Hepatic stellate cell (primary cell): ENCODE measurements at regions not wholly inside any gene's neighbourhood (a gene's known extent, or its start where the extent isn't known, plus 50 kb on each side); places are given as distances from the start of the nearest gene placed in this dataset.
A peak's percentile ranks its signal among the peaks of the same experiment; 100 is the strongest.
"Not testable (repeated sequence)": the region's sequence is repeated elsewhere in the genome, so short reads cannot be mapped to it uniquely, and the experiment has no call there.

ENCODE experiments used
- DNase-seq: peaks from one replicate; pipeline ENCODE4 v3.0.0; 2011; ENCODE audit warnings: low spot score

- no peak for DNase-seq
These were observed 162.1 kb upstream of the RASA1 start for GRCh38 chr5:87105577-87105976.

GRCh38 chr5:87109746-87110145 lies 157.9 kb upstream of the RASA1 start:
- DNase-seq = no peak

GRCh38 chr5:87110721-87111120 lies 157.0 kb upstream of the RASA1 start:
- no peak for DNase-seq

GRCh38 chr5:87113861-87114260 lies 153.8 kb upstream of the RASA1 start:
- peak; percentile 45 for DNase-seq

GRCh38 chr5:87114631-87115030 lies 153.1 kb upstream of the RASA1 start:
- DNase-seq = no peak

GRCh38 chr5:87115839-87116364 lies 151.8 kb upstream of the RASA1 start:
- no peak for DNase-seq

- DNase-seq = no peak
These were observed 150.7 kb upstream of the RASA1 start for GRCh38 chr5:87116825-87117512.

- no peak for DNase-seq
These were observed 148.1 kb upstream of the RASA1 start for GRCh38 chr5:87119588-87119987.

GRCh38 chr5:87120518-87121303 lies 147.0 kb upstream of the RASA1 start:
- peak; percentile 57 for DNase-seq

GRCh38 chr5:87121304-87122150 lies 146.2 kb upstream of the RASA1 start:
- DNase-seq = peak; percentile 32

- DNase-seq = no peak
These were observed 145.3 kb upstream of the RASA1 start for GRCh38 chr5:87122151-87122977.

- DNase-seq = no peak
These were observed 141.9 kb upstream of the RASA1 start for GRCh38 chr5:87125766-87126165.

GRCh38 chr5:87126869-87127268 lies 140.8 kb upstream of the RASA1 start:
- no peak for DNase-seq

GRCh38 chr5:87127426-87127825 lies 140.3 kb upstream of the RASA1 start:
- no peak for DNase-seq

GRCh38 chr5:87127956-87128687 lies 139.6 kb upstream of the RASA1 start:
- DNase-seq = no peak

- no peak for DNase-seq
These were observed 138.6 kb upstream of the RASA1 start for GRCh38 chr5:87129046-87129445.

GRCh38 chr5:87132696-87133095 lies 135.0 kb upstream of the RASA1 start:
- DNase-seq = no peak

GRCh38 chr5:87134513-87134912 lies 133.2 kb upstream of the RASA1 start:
- not testable (repeated sequence) for DNase-seq

- no peak for DNase-seq
These were observed 131.6 kb upstream of the RASA1 start for GRCh38 chr5:87136096-87136495.

GRCh38 chr5:87136733-87137132 lies 130.9 kb upstream of the RASA1 start:
- no peak for DNase-seq

GRCh38 chr5:87137283-87137682 lies 130.4 kb upstream of the RASA1 start:
- no peak for DNase-seq
